OCI-LY1 (cell line): ENCODE measurements at regions not wholly inside any gene's neighbourhood (a gene's known extent, or its start where the extent isn't known, plus 50 kb on each side); places are given as distances from the start of the nearest gene placed in this dataset.

Experiments
- H2AFZ ChIP-seq: fragments of 200-600 bp; sonication (generic), shearing (Covaris generic); 2 replicates; pipeline ENCODE4 v1.6.0; 2014; ENCODE audit warnings: antibody characterized with exemption, mild to moderate bottlenecking, low read length
- H3F3A ChIP-seq: fragments of 200-600 bp; sonication (generic), shearing (Covaris generic); 2 replicates; pipeline ENCODE4 v1.6.0; 2014; ENCODE audit warnings: mild to moderate bottlenecking, antibody characterized with exemption, low read length, moderate library complexity; ENCODE audit not compliant: insufficient read depth
- H3K27ac ChIP-seq: fragments of 200-600 bp; sonication (generic); 2 replicates; pipeline ENCODE4 v1.5.1; 2014; ENCODE audit warnings: low read length, mixed run types, mild to moderate bottlenecking, low read depth; ENCODE audit not compliant: poor library complexity, severe bottlenecking
- H3K27me3 ChIP-seq: fragments of 200-600 bp; sonication (generic); 2 replicates; pipeline ENCODE4 v1.6.0; 2014; ENCODE audit warnings: antibody characterized with exemption, mild to moderate bottlenecking, low read length, moderate library complexity; ENCODE audit not compliant: insufficient read depth
- H3K36me3 ChIP-seq: fragments of 200-600 bp; sonication (generic); 2 replicates; pipeline ENCODE4 v1.6.1; 2014; ENCODE audit warnings: mild to moderate bottlenecking, antibody characterized with exemption, low read length, moderate library complexity, mixed read lengths; ENCODE audit not compliant: insufficient read depth
- H3K4me1 ChIP-seq: fragments of 200-600 bp; sonication (generic); 2 replicates; pipeline ENCODE4 v1.5.1; 2014; ENCODE audit warnings: mild to moderate bottlenecking, low read length, moderate library complexity; ENCODE audit not compliant: insufficient read depth, severe bottlenecking
- H3K4me2 ChIP-seq: fragments of 200-600 bp; sonication (generic), shearing (Covaris generic); 2 replicates; pipeline ENCODE4 v1.6.1; 2014; ENCODE audit warnings: low read length
- H3K4me3 ChIP-seq: fragments of 200-600 bp; sonication (generic); 2 replicates; pipeline ENCODE4 v1.5.1; 2014; ENCODE audit warnings: low read length, low read depth, mild to moderate bottlenecking, mixed read lengths; ENCODE audit not compliant: poor library complexity, severe bottlenecking
- H3K79me2 ChIP-seq: fragments of 200-600 bp; shearing (Covaris generic); 2 replicates; pipeline ENCODE4 v1.6.1; 2016; ENCODE audit warnings: mixed run types, low read length, mixed read lengths; ENCODE audit not compliant: insufficient read depth
- H3K9ac ChIP-seq: fragments of 200-600 bp; sonication (generic), shearing (Covaris generic); 2 replicates; pipeline ENCODE4 v1.6.1; 2014; ENCODE audit warnings: mild to moderate bottlenecking, low read length, mixed read lengths
- H3K9me2 ChIP-seq: fragments of 200-600 bp; sonication (generic), shearing (Covaris generic); 2 replicates; pipeline ENCODE4 v1.6.1; 2014; ENCODE audit warnings: low read depth, mild to moderate bottlenecking, low read length, mixed read lengths
- H3K9me3 ChIP-seq: fragments of 200-600 bp; shearing (Covaris generic); 2 replicates; pipeline ENCODE4 v1.6.1; 2014; ENCODE audit warnings: low read length, mixed read lengths
- H4K20me1 ChIP-seq: fragments of 200-600 bp; sonication (generic), shearing (Covaris generic); 2 replicates; pipeline ENCODE4 v1.6.0; 2016; ENCODE audit warnings: mild to moderate bottlenecking, low read length; ENCODE audit not compliant: insufficient read depth
- EZH2 ChIP-seq: fragments of 200-600 bp; sonication (generic), shearing (Covaris generic); IDR thresholded peaks from 2 replicates; pipeline ENCODE4 v1.8.0; 2017; ENCODE audit warnings: borderline replicate concordance, mixed run types, mild to moderate bottlenecking, antibody characterized with exemption, low read length, moderate library complexity, mixed read lengths
- TF ChIP-seq, protein P1 (sequence below): fragments of 200-600 bp; sonication (generic), shearing (Covaris generic); IDR thresholded peaks from 2 replicates; pipeline ENCODE4 v1.5.1; 2017; ENCODE audit warnings: mild to moderate bottlenecking, antibody characterized with exemption, low read length, moderate library complexity, mixed read lengths

GRCh38 chr4:180099957-180100356, 2143.2 kb upstream of the TENM3 start:
- no peak overlapping the region for H3K4me3 ChIP-seq
- H3K9ac ChIP-seq: no peak overlapping the region
- H3K4me1 ChIP-seq: no peaks in the 10 kb centered on the region
- no peaks in the 10 kb centered on the region for H3K79me2 ChIP-seq
- no peaks in the 10 kb centered on the region for H3K36me3 ChIP-seq
- TF ChIP-seq EZH2: no peak
- TF ChIP-seq, protein P1, sequence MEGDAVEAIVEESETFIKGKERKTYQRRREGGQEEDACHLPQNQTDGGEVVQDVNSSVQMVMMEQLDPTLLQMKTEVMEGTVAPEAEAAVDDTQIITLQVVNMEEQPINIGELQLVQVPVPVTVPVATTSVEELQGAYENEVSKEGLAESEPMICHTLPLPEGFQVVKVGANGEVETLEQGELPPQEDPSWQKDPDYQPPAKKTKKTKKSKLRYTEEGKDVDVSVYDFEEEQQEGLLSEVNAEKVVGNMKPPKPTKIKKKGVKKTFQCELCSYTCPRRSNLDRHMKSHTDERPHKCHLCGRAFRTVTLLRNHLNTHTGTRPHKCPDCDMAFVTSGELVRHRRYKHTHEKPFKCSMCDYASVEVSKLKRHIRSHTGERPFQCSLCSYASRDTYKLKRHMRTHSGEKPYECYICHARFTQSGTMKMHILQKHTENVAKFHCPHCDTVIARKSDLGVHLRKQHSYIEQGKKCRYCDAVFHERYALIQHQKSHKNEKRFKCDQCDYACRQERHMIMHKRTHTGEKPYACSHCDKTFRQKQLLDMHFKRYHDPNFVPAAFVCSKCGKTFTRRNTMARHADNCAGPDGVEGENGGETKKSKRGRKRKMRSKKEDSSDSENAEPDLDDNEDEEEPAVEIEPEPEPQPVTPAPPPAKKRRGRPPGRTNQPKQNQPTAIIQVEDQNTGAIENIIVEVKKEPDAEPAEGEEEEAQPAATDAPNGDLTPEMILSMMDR: no peak
- no peaks in the 10 kb centered on the region for H3K27me3 ChIP-seq
- no peaks in the 10 kb centered on the region for H4K20me1 ChIP-seq
- no peaks in the 10 kb centered on the region for H3K9me2 ChIP-seq
- no peak overlapping the region for H3K27ac ChIP-seq
- no peaks in the 10 kb centered on the region for H3K9me3 ChIP-seq
- no peak overlapping the region for H2AFZ ChIP-seq
- no peak overlapping the region for H3K4me2 ChIP-seq
- H3F3A ChIP-seq: no peaks in the 10 kb centered on the region

GRCh38 chr4:180100433-180101344, 2142.5 kb upstream of the TENM3 start:
- Histone ChIP-seq H3K27me3 (no peaks in the 10 kb centered on the region), H2AFZ (no peak overlapping the region), H3K4me1 (no peaks in the 10 kb centered on the region), H3K36me3 (no peaks in the 10 kb centered on the region), H3K27ac (no peak overlapping the region), H3F3A (no peaks in the 10 kb centered on the region), H3K9me3 (no peaks in the 10 kb centered on the region), H3K9me2 (no peaks in the 10 kb centered on the region), H3K9ac (no peak overlapping the region), H4K20me1 (no peaks in the 10 kb centered on the region), H3K4me2 (no peak overlapping the region), H3K79me2 (no peaks in the 10 kb centered on the region), H3K4me3 (no peak overlapping the region)
- TF ChIP-seq EZH2: no peak
- TF ChIP-seq, protein P1: no peak

- Histone ChIP-seq H3K4me1 (no peaks in the 10 kb centered on the region), H3K36me3 (no peaks in the 10 kb centered on the region), H4K20me1 (no peaks in the 10 kb centered on the region), H3F3A (no peaks in the 10 kb centered on the region), H3K9ac (no peak overlapping the region), H3K27me3 (no peaks in the 10 kb centered on the region), H3K27ac (no peak overlapping the region), H3K4me2 (no peak overlapping the region), H2AFZ (no peak overlapping the region), H3K9me2 (no peaks in the 10 kb centered on the region), H3K9me3 (no peaks in the 10 kb centered on the region), H3K79me2 (no peaks in the 10 kb centered on the region), H3K4me3 (no peak overlapping the region)
- TF ChIP-seq EZH2: no peak
- TF ChIP-seq, protein P1: no peak
Observed at GRCh38 chr4:180101348-180102083, 2141.7 kb upstream of the TENM3 start.
